NT2/D1 (cell line): ENCODE measurements at regions not wholly inside any gene's neighbourhood (a gene's known extent, or its start where the extent isn't known, plus 50 kb on each side); places are given as distances from the start of the nearest gene placed in this dataset.
"Not testable (repeated sequence)": the region's sequence is repeated elsewhere in the genome, so short reads cannot be mapped to it uniquely, and the experiment has no call there.

Experiments
- SUZ12 ChIP-seq: IDR thresholded peaks from 2 replicates; pipeline ENCODE4 v1.6.1; 2011; ENCODE audit not compliant: insufficient read length, insufficient read depth; ENCODE audit errors: extremely low read depth
- YY1 ChIP-seq: IDR thresholded peaks from 2 replicates; pipeline ENCODE4 v1.6.1; 2011; ENCODE audit not compliant: insufficient read length, insufficient read depth

DNA sequence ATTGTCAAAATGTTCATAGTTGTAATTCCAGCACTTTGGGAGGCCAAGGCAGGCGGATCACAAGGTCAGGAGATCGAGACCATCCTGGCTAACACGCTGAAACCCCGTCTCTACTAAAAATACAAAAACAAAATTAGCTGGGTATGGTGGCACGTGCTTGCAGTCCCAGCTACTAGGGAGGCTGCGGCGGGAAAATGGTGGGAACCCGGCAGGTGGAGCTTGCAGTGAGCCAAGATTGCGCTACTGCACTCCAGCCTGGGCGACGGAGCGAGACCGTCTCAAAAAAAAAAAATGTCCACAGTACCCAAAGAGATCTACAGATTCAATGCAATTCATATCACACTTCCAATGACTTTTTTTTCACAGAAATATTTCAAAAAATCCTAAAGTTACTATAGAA lies 1610.3 kb upstream of the FLRT2 start:
- TF ChIP-seq YY1, SUZ12: not testable (repeated sequence)
